LoVo (cell line): ENCODE measurements at regions not wholly inside any gene's neighbourhood (a gene's known extent, or its start where the extent isn't known, plus 50 kb on each side); places are given as distances from the start of the nearest gene placed in this dataset.
"Not testable (repeated sequence)": the region's sequence is repeated elsewhere in the genome, so short reads cannot be mapped to it uniquely, and the experiment has no call there.

Source experiments
- DNase-seq: peaks from one replicate; pipeline ENCODE4 v3.0.0-alpha.2; 2016; ENCODE audit warnings: low spot score

DNA sequence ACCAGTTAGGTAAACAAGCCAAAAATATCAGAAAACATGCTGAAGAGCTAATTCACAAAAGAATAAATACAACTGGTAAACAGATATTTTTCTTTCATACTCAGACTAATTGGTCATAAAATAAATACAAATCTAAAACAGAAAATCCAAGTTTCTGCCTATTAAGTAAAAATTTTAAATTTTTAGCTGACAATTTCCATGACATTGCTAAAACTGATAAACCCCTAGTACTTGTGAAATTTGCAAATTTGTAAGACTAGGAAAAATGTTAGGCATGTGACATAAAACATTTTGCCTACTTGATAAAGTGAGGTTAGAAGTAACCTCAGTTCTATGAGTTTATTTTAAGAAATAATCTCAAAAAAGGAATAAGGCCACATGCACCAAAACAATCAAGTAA, 356.1 kb downstream of the LRATD1 start:
- no peak for DNase-seq

DNA sequence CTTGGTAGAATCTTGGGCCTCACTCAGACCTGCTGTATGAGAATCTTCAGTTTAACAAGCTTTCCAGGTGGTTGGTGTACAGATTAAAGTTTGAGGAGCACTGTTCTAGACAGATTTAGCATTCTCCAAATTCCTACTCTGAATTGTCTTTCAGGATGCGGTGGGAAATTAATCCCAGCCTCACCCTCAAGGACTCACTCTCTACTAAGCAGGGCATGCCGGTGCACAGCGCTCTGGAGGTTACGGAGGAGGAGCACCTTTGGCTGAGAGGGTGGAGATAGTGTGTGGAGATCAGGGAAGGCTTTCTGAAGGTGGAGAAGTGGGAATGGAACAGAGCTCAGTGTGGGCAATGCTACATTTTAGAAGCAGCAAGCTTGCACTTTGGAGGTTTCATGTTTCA, 359.2 kb downstream of the LRATD1 start:
- no peak for DNase-seq

DNA sequence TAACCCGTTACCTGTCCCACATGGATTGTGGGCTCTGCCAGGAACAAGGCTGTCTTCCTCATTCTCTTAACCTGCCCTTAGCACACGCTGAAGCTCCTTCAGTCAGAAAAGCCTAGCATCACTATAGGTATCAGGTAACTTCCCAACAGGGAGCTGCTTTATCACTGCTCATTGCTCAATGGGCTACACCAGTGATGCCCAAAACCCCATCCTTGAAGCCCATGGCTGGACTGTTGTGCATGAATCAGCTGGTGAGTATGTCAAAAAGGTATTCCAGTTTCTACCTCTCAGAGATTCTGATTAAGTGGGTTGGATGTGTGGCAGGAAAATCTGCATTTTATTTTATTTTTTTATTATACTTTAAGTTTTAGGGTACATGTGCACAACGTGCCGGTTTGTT, 362.2 kb downstream of the LRATD1 start:
- DNase-seq: no peak

DNA sequence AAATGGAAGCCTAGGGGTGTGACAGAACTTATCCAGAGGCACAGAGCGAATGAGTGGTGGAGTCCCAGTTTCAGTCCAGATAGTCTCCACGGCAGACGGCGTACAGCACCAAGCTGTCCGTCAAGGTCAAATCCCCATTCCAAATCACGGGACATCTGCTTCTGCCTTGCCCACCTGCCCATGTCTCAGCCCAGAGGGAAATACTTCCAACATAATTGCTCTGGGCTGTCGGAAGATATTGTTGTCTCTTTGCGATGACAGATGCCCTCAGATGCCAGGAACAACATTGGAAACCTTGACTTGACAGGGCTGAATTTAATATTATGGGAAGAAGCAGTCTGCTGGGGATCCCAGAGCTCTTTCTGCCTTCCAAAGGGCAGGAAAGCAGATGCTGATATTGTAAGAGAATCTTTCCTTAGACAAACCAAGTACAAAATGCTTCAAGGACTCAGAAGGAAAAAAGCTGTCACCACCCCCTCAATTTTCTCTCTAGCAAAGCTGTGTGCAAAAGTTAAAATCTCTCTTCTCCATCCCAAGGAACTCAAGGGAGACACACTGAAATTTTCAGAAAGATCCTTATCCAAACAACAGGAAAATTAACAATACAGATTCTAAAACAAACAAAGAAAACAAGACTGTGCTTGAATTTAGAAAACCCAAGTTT, 364.0 kb downstream of the LRATD1 start:
- DNase-seq: no peak

DNA sequence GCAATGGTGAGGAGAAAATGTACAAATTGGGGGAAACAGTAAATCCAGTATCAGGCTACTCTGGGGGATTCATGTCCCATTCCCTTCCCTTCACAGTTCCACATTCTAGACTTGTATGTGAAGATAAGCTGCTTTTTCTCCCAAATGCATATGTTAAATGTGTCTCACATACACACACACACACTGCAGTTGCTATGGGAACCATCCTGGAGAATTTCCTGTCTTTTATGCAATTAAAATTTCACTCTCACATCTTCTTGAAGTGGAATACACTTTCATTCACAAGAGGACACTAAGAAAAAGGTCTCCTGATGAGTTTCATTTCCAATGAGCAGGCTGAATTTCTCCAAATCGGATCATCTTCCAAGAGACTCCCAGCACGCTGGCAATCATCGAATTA, 366.0 kb downstream of the LRATD1 start:
- no peak for DNase-seq

DNA sequence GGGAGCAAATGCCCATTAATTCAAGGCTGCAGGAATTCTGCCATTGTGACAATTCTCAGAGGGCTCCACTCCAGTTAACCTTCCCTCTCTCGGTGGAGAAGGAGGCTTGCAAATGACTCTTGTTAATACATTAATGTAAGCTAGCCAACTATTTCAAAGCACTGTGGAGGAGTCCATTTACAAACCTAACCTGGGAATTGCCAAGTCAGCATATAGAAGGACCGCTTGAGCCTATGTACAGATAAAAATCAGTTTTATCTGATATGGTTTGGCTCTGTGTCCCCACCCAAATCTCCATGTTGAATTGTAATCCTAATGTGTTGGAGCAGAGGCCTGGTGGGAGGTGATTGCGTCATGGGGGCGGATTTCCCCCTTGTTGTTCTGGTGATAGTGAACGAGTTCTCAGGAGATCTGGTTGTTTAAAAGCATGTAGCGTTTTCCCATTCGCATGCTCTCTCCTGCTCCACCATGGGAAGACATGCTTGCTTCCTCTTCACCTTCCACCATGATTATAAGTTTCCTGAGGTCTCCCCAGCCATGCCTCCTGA, 366.7 kb downstream of the LRATD1 start:
- DNase-seq: no peak

DNA sequence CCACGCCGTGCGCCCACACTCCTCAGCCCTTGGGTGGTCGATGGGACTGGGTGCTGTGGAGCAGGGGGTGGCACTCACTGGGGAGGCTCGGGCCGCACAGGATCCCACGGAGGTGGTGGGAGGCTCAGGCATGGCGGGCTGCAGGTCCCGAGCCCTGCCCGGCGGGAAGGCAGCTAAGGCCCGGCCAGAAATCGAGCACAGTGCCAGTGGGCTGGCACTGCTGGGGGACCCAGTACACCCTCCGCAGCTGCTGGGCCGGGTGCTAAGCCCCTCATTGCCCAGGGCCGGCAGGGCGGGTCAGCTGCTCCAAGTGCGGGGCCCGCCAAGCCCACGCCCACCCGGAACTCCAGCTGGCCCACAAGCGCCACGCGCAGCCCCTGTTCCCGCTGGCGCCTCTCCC, 370.0 kb downstream of the LRATD1 start:
- not testable (repeated sequence) for DNase-seq

DNA sequence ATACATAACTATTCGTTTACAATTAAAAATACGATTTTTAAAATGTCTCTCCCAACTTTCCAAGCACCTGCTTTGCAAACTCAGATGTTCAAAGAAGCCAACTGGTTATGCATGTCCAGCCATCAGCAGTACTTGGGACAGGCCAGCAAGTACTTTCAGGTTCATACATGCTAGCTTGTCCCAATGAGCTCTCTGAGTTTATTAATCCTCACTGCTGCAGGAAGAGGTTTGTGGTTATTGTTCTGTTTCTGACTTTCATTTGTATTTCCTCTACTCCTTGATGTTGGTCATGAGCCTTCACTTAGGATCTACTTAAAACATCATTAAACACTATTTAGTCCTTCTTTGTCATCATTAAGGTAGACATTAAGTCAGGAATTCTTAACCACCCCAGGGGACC, 374.1 kb downstream of the LRATD1 start:
- no peak for DNase-seq

DNA sequence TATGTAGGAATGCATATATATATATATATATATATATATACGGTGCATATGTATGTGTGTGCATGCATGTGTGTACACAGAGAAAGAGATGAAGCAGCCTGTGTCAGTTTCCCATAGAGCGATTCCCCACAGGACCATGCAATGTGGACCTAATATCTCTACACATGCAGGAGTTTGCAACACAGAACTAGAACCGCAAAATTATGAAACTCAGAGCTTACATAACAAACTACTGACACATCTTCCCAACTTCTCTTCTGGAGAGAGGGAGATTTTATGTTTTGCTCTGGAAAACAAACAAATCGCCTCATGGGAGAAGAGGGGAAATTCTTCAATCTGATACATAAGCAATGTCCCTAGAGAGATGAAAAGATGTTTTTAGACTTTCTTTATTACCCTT, 377.2 kb downstream of the LRATD1 start:
- DNase-seq: no peak

DNA sequence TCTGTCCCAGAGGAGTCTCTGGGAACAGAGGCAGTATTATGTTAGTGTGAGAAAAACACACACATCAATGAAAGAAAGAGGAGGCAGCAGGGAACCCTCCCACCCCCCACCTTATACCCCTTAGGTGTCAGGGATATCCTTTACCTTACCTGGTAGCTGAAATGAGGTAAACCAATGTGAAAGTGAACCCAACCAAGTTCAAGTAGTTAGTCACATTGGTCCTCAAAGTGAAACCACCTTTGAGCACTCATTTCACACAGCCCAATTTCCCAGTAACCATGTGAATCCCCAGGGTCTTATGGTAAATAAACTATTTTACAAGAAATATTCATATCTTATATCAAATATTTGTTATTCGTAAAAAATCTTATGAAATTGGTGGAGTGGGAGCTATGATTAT, 377.8 kb downstream of the LRATD1 start:
- DNase-seq: no peak

DNA sequence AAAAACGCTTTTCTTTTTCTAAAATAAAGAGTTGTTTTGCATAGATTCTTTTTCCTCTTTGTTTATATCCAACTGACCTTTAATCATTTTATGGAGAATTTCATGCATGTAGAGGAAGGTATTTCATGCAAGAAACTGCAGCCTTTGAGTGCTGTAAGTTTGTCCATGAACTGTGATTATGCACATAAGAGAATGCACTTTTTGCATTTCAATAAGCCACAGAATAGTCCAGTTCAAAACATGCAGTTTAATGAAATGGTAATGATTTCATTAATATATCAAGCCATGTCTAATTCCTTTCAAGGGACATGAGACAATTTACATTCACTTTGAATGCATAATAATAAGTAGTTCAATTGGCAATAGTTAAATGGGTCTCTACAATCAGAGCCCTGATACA, 386.3 kb downstream of the LRATD1 start:
- no peak for DNase-seq

DNA sequence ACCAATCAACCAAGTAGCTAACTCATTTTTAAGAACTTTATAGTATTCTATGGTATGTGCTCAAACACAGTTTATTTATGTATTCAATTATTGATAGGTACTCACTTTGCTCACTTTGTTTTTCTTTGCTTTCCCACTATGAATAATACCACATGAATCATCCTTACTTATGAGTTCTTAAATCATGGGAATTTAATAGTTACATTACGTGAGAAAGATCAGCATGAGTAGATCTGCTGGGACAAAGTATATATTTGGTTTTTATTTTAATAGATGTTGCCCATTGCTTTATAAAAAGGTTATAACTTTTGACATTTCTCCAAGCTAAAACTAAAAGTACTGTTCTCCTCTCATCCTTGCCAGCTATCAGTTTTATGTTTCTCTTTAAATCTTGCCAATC, 390.7 kb downstream of the LRATD1 start:
- DNase-seq: no peak

DNA sequence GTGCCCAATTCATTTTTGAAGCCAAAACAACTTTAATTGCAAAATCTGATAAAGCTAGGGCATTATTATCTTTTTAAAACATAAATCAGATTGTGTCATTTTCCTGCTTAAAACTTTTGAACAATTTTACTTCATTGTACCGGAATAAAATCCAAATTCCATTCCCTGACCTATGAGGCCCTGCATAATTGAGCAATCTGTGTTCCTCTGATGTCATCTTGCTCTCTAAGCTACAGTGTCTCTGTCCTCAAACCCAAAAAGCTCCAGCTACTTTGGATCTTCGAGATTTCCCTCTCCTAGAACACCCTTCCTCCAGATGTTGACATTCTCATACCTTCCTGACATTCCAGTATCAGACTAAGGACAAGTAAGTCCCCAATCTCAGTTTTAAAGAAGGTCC, 395.9 kb downstream of the LRATD1 start:
- DNase-seq: no peak

DNA sequence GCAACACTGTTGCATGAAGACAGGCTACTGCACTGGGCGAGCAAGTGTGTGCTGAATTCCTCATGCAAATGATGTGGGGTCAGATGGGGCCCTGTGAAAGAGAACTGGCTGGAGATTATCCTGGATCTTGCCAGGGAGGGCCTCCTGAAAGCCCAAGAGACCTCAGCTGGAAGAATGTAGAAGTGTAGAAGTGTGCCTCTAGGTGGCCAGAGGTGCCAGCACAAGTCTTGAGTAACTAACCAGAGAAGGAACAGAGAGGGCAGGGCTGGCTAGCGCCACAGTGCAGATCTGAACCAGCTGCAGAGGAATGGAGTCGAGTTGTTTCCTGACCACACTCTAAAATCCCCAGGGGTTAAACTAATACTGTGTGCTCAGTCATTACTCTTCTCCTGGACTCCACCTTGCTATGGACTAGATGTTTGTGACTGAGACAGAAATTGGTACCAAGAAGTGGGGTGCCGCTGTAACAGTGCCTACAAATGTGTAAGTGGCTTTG, 399.3 kb downstream of the LRATD1 start:
- no peak for DNase-seq

DNA sequence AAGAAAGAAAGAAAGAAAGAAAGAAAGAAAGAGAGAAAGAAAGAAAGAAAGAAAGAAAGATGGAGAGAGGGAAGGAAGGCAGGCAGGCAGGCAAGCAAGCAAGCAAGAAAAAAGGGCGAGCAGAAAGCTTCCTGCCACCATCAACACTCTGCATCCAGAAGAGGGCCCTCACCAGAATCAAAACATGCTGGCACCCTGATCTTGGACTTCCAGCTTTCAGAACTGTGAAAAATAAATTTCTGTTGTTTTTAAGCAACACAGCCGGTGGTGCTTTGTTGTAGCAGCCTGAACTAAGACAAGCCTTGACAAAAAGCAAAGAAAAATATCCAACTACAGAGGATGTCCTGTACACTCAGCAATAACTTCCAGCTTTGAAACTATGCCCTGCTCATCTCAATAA, 401.7 kb downstream of the LRATD1 start:
- DNase-seq: no peak

DNA sequence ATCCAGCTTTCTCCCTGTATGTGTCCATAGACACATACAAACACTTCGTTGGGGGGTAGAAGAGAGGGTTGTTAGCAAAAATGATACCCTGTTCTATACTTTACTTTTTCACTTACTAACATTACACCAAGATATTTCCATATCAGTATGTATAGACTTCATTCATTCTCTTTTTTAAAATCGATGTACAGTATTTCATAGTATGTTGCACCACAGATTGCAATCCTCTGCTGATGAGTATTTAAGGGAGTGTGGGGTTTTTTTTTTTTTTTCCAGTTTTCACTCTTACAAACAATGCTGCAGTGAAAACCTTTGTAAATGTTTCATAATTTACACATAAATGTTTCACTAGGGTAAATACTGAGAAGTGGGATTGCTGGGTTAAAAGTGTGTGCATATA, 402.3 kb downstream of the LRATD1 start:
- DNase-seq: no peak

DNA sequence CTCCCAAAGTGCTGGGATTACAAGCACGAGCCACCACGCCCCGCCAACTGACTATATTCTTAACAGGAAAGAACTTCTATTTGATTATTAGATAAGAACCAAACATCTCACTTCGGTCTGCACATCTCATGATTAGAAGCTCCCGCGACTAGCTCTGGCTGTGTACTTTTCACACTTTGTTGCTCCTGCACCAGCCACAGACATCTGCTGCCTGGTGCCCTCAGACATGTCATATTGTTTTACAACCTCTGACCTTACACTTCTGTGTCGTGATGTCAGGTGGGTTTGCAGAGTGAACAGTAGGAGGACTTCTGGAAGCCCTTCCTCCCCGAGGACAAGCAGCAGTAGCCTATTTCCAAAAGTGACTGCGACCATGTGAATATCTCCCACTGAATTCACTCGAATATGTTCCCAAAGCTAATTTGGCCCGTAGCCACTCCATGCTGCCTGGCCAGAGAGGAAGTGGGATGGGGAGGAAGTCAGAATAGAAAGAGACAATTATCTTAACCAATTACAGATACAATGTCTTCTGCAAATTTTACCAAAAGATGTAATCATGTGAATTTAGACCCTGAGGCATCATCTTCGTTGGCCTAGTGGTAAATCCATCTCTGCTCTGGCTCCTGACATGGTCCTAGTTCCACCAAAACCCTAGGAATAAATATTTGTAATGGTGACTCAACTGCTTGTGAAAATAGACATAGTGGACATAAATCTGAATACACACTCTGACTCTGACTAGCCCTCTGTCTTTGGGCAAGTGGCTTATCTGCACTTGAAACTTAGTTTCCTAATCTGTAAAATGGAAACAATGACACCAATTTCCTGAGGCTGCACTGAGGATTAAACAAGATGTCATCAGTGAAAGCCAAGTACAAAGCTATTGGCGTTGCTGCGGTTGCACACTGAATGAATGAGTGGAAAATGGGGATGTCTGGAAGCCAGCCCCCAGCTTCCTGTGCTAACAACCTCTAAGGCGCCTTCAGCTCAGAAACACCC, 406.1 kb downstream of the LRATD1 start:
- no peak for DNase-seq

DNA sequence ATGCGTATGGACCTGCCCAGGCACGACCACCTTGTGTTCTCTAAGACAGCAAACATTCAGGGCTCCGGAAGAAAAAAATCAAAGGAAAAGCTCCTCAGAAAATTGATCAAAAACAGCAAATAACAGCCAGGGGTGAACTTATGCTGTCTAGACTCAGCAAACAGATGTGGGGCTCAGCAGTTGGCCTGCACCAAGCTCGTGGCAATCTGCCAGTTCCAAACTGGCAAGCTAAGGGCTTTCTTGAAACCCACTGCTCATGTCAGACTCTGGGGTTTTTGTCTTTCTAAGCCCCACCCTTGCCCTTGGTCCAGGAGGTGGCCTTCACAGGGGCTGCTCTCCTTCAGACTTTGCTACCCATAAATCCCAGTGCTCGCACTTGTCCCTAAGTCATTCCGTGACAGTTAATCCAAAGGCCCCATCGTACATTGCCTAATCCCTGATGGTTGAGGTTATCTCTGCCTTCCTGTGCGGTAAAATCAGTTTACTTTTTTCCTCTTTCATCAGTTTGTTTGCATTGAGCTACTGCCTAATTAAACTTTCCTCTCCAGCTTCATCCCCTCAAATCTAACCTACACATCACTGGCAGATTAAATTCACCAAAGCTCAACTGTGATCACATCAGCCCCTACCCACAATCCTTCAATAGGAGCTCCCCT, 408.0 kb downstream of the LRATD1 start:
- no peak for DNase-seq

DNA sequence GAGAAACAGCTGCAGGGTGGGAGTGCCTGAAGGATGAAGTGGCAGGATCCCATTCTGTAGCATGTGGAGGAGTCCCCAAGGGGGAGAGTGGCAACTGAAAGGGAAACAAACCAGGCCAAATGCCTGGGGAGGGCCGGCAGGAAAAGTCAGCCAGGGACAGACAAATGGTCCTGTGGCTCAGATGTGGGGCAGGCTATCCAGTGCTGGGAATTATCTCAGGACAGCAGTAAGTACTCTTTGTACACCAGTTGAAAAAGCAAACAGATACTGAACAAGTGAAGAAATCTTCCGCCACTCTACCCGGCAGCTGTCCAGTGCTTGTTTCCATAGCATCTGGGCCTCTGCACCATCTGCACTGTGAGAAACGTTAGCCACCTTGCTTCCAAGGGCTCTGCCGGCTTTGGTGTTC, 408.9 kb downstream of the LRATD1 start:
- no peak for DNase-seq

DNA sequence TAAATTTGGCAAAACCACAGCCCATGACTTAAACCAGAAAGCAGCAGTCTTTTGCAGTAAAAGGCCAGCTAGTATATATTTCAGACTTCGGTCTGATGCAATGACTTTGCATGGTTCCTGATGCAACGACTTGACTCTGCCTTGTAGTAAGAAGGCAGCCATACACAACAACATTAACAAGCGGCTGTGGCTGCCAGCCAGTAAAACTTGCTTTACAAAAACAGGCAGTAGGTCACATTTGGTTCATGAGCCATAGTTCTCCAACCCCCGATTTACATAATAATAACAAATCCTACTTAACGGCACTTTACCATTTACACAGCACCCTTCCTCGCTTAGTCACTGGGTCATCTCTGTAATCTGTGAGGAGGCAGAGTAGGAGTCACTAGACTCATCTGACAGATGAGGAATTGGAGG, 410.3 kb downstream of the LRATD1 start:
- DNase-seq: no peak

DNA sequence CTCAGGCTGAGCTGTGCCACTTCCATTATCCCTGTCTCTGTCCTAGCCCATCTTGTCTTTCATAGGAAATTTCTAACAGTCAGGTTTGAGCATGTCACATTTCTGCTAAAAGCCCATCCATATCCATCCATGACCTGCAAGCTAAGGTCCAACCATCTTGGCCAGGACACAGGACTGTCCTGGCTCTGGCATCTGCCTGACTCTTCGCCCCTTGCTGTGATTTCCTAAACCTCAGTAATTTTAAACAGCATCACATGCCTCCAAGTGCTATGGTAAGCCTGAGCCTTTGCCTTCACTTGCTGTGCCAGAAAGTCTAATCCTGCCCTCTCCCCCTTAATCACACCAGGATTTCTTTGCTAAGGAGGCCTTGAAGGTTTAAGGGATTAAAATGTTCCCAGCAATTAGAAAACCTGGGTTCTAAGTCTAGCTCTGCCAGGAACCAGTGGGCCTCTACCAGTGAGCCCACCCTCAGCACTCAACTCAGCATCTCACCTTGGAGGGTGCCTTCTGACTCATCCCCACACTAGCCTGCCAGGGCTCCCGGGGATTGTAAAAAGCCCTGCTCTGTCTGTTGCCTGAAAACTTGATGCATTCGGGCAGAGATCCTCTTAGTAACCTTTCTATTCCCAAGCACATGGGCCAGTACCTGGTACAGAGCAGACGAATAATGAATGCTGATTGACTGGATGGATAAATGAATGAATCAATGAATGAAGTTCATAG, 411.0 kb downstream of the LRATD1 start:
- no peak for DNase-seq

DNA sequence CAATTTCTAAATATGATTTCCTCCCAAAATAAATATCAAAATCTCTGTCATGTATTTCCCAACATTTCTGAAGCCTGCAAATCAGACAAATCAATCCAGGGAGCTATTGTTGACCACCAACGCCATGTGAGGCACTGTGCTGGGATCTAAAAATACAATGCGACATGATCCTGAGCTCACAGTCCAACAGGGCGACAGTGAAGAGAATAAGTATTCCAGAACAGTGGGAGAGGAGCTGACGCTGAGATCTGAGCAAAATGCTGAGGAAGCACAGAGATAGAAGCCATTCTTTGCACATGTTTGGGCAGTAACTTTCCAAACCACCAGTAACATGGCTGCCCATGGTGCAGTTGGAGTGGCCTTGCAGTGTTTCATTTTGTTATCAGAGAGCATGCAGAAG, 412.5 kb downstream of the LRATD1 start:
- DNase-seq: no peak
